H1 (cell line): ENCODE measurements at regions not wholly inside any gene's neighbourhood (a gene's known extent, or its start where the extent isn't known, plus 50 kb on each side); places are given as distances from the start of the nearest gene placed in this dataset.

Experiments used
- CTCF ChIA-PET: fragments of 300-600 bp; sonication (Branson Sonifier 250); formaldehyde crosslinking; loops from one replicate; lab custom pipeline; 2021; ENCODE audit not compliant: partially characterized antibody; lab: Charles Lee
- POLR2A ChIA-PET: fragments of 300-600 bp; sonication (Branson Sonifier 250); formaldehyde crosslinking; loops from one replicate; lab custom pipeline; 2021; ENCODE audit warnings: inconsistent platforms; ENCODE audit not compliant: partially characterized antibody; lab: Charles Lee
- DNase-seq, 2 experiments: peaks; one replicate each; pipeline versions ENCODE4 v3.0.0 to v3.0.0-alpha.2; 2010 to 2022; ENCODE audit warnings: low spot score in 2 of 2, low read depth in 1 of 2, mixed read lengths in 1 of 2
- FAIRE-seq: peaks from 2 replicates; lab custom pipeline; 2011; peaks lifted over from hg19 to GRCh38; lab: Jason Lieb, UNC
- H2AFZ ChIP-seq: 2 replicates; pipeline ENCODE4 v1.8.1; 2012; ENCODE audit warnings: low read length, inconsistent platforms
- H2AK5ac ChIP-seq: 2 replicates; pipeline ENCODE4 v1.6.1; 2013; ENCODE audit warnings: low read depth, low read length
- H2BK120ac ChIP-seq: replicated peaks from 2 replicates; pipeline ENCODE3; 2013; ENCODE audit warnings: low read depth, low read length, inconsistent platforms
- H2BK12ac ChIP-seq: 2 replicates; pipeline ENCODE4 v1.6.1; 2013; ENCODE audit warnings: low read depth, low read length
- H2BK15ac ChIP-seq: 2 replicates; pipeline ENCODE4 v1.6.1; 2013; ENCODE audit warnings: low read length
- H2BK20ac ChIP-seq: 2 replicates; pipeline ENCODE4 v1.6.1; 2013; ENCODE audit warnings: low read length
- H2BK5ac ChIP-seq: 2 replicates; pipeline ENCODE4 v1.6.1; 2013; ENCODE audit warnings: low read depth, low read length
- H3K14ac ChIP-seq: 2 replicates; pipeline ENCODE4 v1.6.1; 2013; ENCODE audit warnings: inconsistent platforms; ENCODE audit not compliant: insufficient read length
- H3K18ac ChIP-seq: 2 replicates; pipeline ENCODE4 v1.6.1; 2013; ENCODE audit warnings: low read length; ENCODE audit errors: extremely low read depth
- H3K23ac ChIP-seq: 2 replicates; pipeline ENCODE4 v1.6.1; 2013; ENCODE audit warnings: inconsistent platforms; ENCODE audit not compliant: insufficient read length
- H3K23me2 ChIP-seq: 2 replicates; pipeline ENCODE4 v1.6.1; 2013; ENCODE audit warnings: low read depth, low read length
- H3K27ac ChIP-seq: 2 replicates; pipeline ENCODE4 v1.6.1; 2011; ENCODE audit warnings: low read depth, low read length, inconsistent platforms
- H3K27me3 ChIP-seq, 4 experiments: replicated peaks in 1 of 4; 1 replicate in 1 of 4; 2 replicates in 3 of 4; pipeline versions ENCODE4 v1.6.1 to v1.8.1; 2011 to 2013; ENCODE audit warnings: low read length in 3 of 4, mild to moderate bottlenecking in 3 of 4, inconsistent platforms in 2 of 4, mixed read lengths in 2 of 4, moderate library complexity in 1 of 4; ENCODE audit not compliant: control insufficient read depth in 3 of 4, insufficient read depth in 3 of 4; ENCODE audit errors: extremely low read depth in 1 of 4
- H3K36me3 ChIP-seq, 4 experiments: 2 replicates each; pipeline versions ENCODE4 v1.6.1 to v1.8.1; 2011 to 2013; ENCODE audit warnings: mild to moderate bottlenecking in 4 of 4, low read length in 3 of 4, moderate library complexity in 2 of 4, control low read depth in 1 of 4, inconsistent platforms in 1 of 4; ENCODE audit not compliant: insufficient read depth in 4 of 4, control insufficient read depth in 2 of 4
- H3K4ac ChIP-seq: replicated peaks from 2 replicates; pipeline ENCODE3; 2013; ENCODE audit warnings: low read length, low read depth, mixed read lengths, inconsistent platforms; ENCODE audit not compliant: insufficient read length
- H3K4me1 ChIP-seq, 4 experiments: replicated peaks in 1 of 4; 1 replicate in 1 of 4; 2 replicates in 3 of 4; pipeline versions ENCODE4 v1.6.1 to v1.8.1; 2011 to 2013; ENCODE audit warnings: low read length in 3 of 4, inconsistent platforms in 2 of 4, mixed read lengths in 1 of 4; ENCODE audit not compliant: insufficient read depth in 4 of 4, control insufficient read depth in 3 of 4
- H3K4me2 ChIP-seq, 2 experiments: 2 replicates each; pipeline versions ENCODE4 v1.6.1 to v1.8.1; 2011 to 2013; ENCODE audit warnings: low read depth in 2 of 2, low read length in 2 of 2, control low read depth in 1 of 2, inconsistent platforms in 1 of 2, mild to moderate bottlenecking in 1 of 2; ENCODE audit not compliant: insufficient read depth in 1 of 2
- H3K4me3 ChIP-seq, 4 experiments: fragments of 200-600, 300-600 bp in 1 of 4; sonication (generic), shearing (Covaris generic), sonication (Bioruptor Twin) in 1 of 4; 2 replicates each; pipeline versions ENCODE4 v1.5.1 to v1.8.1; 2011 to 2016; ENCODE audit warnings: low read length in 4 of 4, low read depth in 3 of 4, control low read depth in 2 of 4, inconsistent platforms in 2 of 4, mild to moderate bottlenecking in 2 of 4, mixed read lengths in 1 of 4, moderate library complexity in 1 of 4; ENCODE audit not compliant: insufficient read depth in 2 of 4; ENCODE audit errors: extremely low read depth in 1 of 4
- H3K56ac ChIP-seq: replicated peaks from 2 replicates; pipeline ENCODE3; 2013; ENCODE audit warnings: low read depth, mild to moderate bottlenecking, mixed read lengths, low read length, inconsistent platforms; ENCODE audit not compliant: insufficient read length
- H3K79me1 ChIP-seq: 2 replicates; pipeline ENCODE4 v1.6.1; 2013; ENCODE audit warnings: low read depth, low read length, control low read depth
- H3K79me2 ChIP-seq, 2 experiments: 2 replicates each; pipeline versions ENCODE4 v1.6.1 to v1.8.1; 2012 to 2013; ENCODE audit warnings: low read length in 2 of 2, mild to moderate bottlenecking in 2 of 2, inconsistent platforms in 1 of 2; ENCODE audit not compliant: insufficient read depth in 2 of 2, control insufficient read depth in 1 of 2
- H3K9ac ChIP-seq, 4 experiments: replicated peaks in 1 of 4; 1 replicate in 1 of 4; 2 replicates in 3 of 4; pipeline versions ENCODE4 v1.6.1 to v1.8.1; 2011 to 2013; ENCODE audit warnings: low read depth in 3 of 4, low read length in 3 of 4, control low read depth in 2 of 4, mild to moderate bottlenecking in 2 of 4, moderate library complexity in 2 of 4, inconsistent platforms in 1 of 4; ENCODE audit errors: extremely low read depth in 1 of 4
- H3K9me3 ChIP-seq, 2 experiments: 2 replicates each; pipeline versions ENCODE4 v1.6.1 to v1.8.1; 2012 to 2013; ENCODE audit warnings: mild to moderate bottlenecking in 2 of 2, moderate library complexity in 2 of 2, control low read depth in 1 of 2, inconsistent platforms in 1 of 2, low read depth in 1 of 2, low read length in 1 of 2, mixed read lengths in 1 of 2; ENCODE audit not compliant: insufficient read depth in 2 of 2
- H4K20me1 ChIP-seq, 2 experiments: replicated peaks in 1 of 2; 2 replicates each; pipeline versions ENCODE3 to v1.8.1; 2011 to 2013; ENCODE audit warnings: inconsistent platforms in 2 of 2, low read length in 2 of 2, mild to moderate bottlenecking in 1 of 2; ENCODE audit not compliant: insufficient read depth in 2 of 2, control insufficient read depth in 1 of 2
- H4K5ac ChIP-seq: 2 replicates; pipeline ENCODE4 v1.6.1; 2013; ENCODE audit warnings: low read length, low read depth, mixed read lengths, inconsistent platforms; ENCODE audit not compliant: insufficient read length
- H4K8ac ChIP-seq: 2 replicates; pipeline ENCODE4 v1.8.0; 2013; ENCODE audit warnings: mild to moderate bottlenecking, moderate library complexity, low read length, inconsistent platforms; ENCODE audit not compliant: insufficient read depth; ENCODE audit errors: extremely low read depth
- H4K91ac ChIP-seq: replicated peaks from 2 replicates; pipeline ENCODE3; 2013; ENCODE audit warnings: low read length, mixed read lengths, inconsistent platforms; ENCODE audit not compliant: insufficient read length
- BRCA1 ChIP-seq: IDR thresholded peaks from 2 replicates; pipeline ENCODE4 v1.6.1; 2012; ENCODE audit warnings: low read depth, low read length, improper control_type of control experiment
- WGBS, 2 experiments: shearing (Covaris generic) in 1 of 2; methylation state at CpG; one replicate each; pipeline versions ENCODE4 v1.1.6 to v1.1.7; 2013 to 2015; ENCODE audit warnings: low lambda C conversion rate in 2 of 2, mixed read lengths in 2 of 2, inconsistent platforms in 1 of 2, low coverage in 1 of 2, missing lambda C conversion rate in 1 of 2; ENCODE audit not compliant: insufficient replicate concordance in 2 of 2, insufficient coverage in 1 of 2, insufficient read length in 1 of 2; ENCODE audit errors: extremely low coverage in 1 of 2, missing lambda C conversion rate in 1 of 2; 5-methylcytosine and 5-hydroxymethylcytosine counted together

GRCh38 chr21:14762734-14763694, 216.9 kb upstream of the SAMSN1 start:
- Histone ChIP-seq H3K36me3 (no peaks in the 10 kb centered on the region), H3K9ac (no peak overlapping the region), H2BK12ac (no peak overlapping the region), H4K91ac (no peak overlapping the region), H3K4me1 (no peaks in the 10 kb centered on the region), H4K20me1 (no peaks in the 10 kb centered on the region), H2AK5ac (no peak overlapping the region), H3K27me3 (no peaks in the 10 kb centered on the region), H2AFZ (peak overlapping the region; percentile 63; the same call in 1 of the 2 replicates), H3K27ac (no peak overlapping the region), H3K79me1 (no peaks in the 10 kb centered on the region), H2BK120ac (no peak overlapping the region), H3K4me3 (no peak overlapping the region), H3K9me3 (no peaks in the 10 kb centered on the region), H2BK15ac (no peak overlapping the region), H3K4me2 (no peak overlapping the region), H4K5ac (no peak overlapping the region), H3K23me2 (no peaks in the 10 kb centered on the region; the same call in 1 of the 2 replicates), H3K4ac (no peak overlapping the region), H3K79me2 (no peaks in the 10 kb centered on the region), H2BK20ac (no peak overlapping the region), H3K14ac (no peak overlapping the region), H4K8ac (no peak overlapping the region), H3K23ac (no peak overlapping the region), H2BK5ac (no peak overlapping the region), H3K56ac (no peak overlapping the region), H3K18ac (no peak overlapping the region)
- DNase-seq (no peak), FAIRE-seq (no peak)
- ChIA-PET POLR2A (no interaction called here), CTCF (interaction anchor here (1.3 kb wide), 1 partner anchor 12 kb away, joined by 3 read pairs; no protein-coding TSS in a partner anchor)
- 79% methylated on average over 4 of the region's 4 CpGs; no CpG with 5 or more reads in 1 of the 2 experiments for WGBS, 2 experiments
- no peak for TF ChIP-seq BRCA1
